A673 (cell line): ENCODE measurements at regions not wholly inside any gene's neighbourhood (a gene's known extent, or its start where the extent isn't known, plus 50 kb on each side); places are given as distances from the start of the nearest gene placed in this dataset.
A peak's percentile ranks its signal among the peaks of the same experiment; 100 is the strongest.

Source experiments
- BruUV-seq: library from RNA; stranded (reverse); fragments of 400-500 nt; replicated peaks from 2 replicates; lab custom pipeline; 2021; lab: Mats Ljungman, UMichigan
- CTCF ChIA-PET: fragments of 300-600 bp; sonication (Branson Sonifier 250); formaldehyde crosslinking; loops from one replicate; lab custom pipeline; 2022; ENCODE audit warnings: antibody characterized with exemption; lab: Charles Lee
- POLR2A ChIA-PET: fragments of 300-600 bp; sonication (Branson Sonifier 250); formaldehyde crosslinking; loops from one replicate; lab custom pipeline; 2022; ENCODE audit warnings: antibody characterized with exemption; ENCODE audit not compliant: low non-redundant PET; lab: Charles Lee
- DNase-seq: peaks from one replicate; pipeline ENCODE4 v3.0.0-alpha.2; 2015; ENCODE audit warnings: low spot score
- H3K27ac ChIP-seq: fragments of 200-600 bp; sonication (generic); 2 replicates; pipeline ENCODE4 v1.5.1; 2016; ENCODE audit warnings: mixed run types, low read depth, mild to moderate bottlenecking, mixed read lengths, antibody characterized with exemption, low read length; ENCODE audit not compliant: poor library complexity, severe bottlenecking
- H3K27me3 ChIP-seq: fragments of 200-600 bp; sonication (generic); replicated peaks from 2 replicates; pipeline ENCODE4 v1.6.1; 2017; ENCODE audit warnings: mixed run types, low read depth, mild to moderate bottlenecking, mixed read lengths, antibody characterized with exemption, low read length; ENCODE audit not compliant: insufficient read depth, poor library complexity
- H3K36me3 ChIP-seq: fragments of 200-600 bp; sonication (generic); 2 replicates; pipeline ENCODE4 v1.6.1; 2016; ENCODE audit warnings: mixed run types, mild to moderate bottlenecking, mixed read lengths, antibody characterized with exemption, low read length; ENCODE audit not compliant: insufficient read depth, poor library complexity, severe bottlenecking
- H3K4me1 ChIP-seq: fragments of 200-600 bp; sonication (generic); 2 replicates; pipeline ENCODE4 v1.6.1; 2017; ENCODE audit warnings: mixed run types, mild to moderate bottlenecking, mixed read lengths, antibody characterized with exemption, low read length; ENCODE audit not compliant: insufficient read depth, poor library complexity, severe bottlenecking
- H3K4me3 ChIP-seq: fragments of 200-600 bp; sonication (generic); 2 replicates; pipeline ENCODE4 v1.5.1; 2016; ENCODE audit warnings: low read depth, mixed run types, mild to moderate bottlenecking, mixed read lengths, low read length; ENCODE audit not compliant: poor library complexity, severe bottlenecking
- H3K9me3 ChIP-seq: fragments of 200-600 bp; sonication (generic); 2 replicates; pipeline ENCODE4 v1.6.1; 2016; ENCODE audit warnings: mixed run types, low read depth, mild to moderate bottlenecking, mixed read lengths, antibody characterized with exemption, low read length; ENCODE audit not compliant: poor library complexity, severe bottlenecking
- CTCF ChIP-seq: fragments of 300-800, 200-600 bp; sonication (generic); conservative IDR thresholded peaks from 2 replicates; pipeline ENCODE4 v1.5.1; 2017; ENCODE audit warnings: low read depth, mild to moderate bottlenecking, antibody characterized with exemption, low read length, moderate library complexity, mixed read lengths
- EZH2 ChIP-seq: fragments of 200-600 bp; sonication (generic); IDR thresholded peaks from 2 replicates; pipeline ENCODE4 v1.6.1; 2017; ENCODE audit warnings: borderline replicate concordance, low read depth, mild to moderate bottlenecking, mixed read lengths, antibody characterized with exemption, low read length; ENCODE audit not compliant: poor library complexity, severe bottlenecking
- intact Hi-C: fragments of 100-400 bp; cut with micrococcal nuclease; formaldehyde crosslinking; loops from one replicate; pipeline ENCODE4 v1.10.0; 2022; ENCODE audit not compliant: unreplicated experiment

- Histone ChIP-seq H3K27ac (no peak overlapping the region), H3K4me1 (no peaks in the 10 kb centered on the region), H3K27me3 (no peaks in the 10 kb centered on the region), H3K36me3 (no peaks in the 10 kb centered on the region), H3K4me3 (no peak overlapping the region), H3K9me3 (no peaks in the 10 kb centered on the region)
- DNase-seq = no peak
- no peak for TF ChIP-seq CTCF
- TF ChIP-seq EZH2 = no peak
- no TSS peak for BruUV-seq
- POLR2A ChIA-PET = no interaction called here
- intact Hi-C loops = no loop called here
- CTCF ChIA-PET = no interaction called here
Measured at GRCh38 chr2:6721395-6721794, 144.3 kb downstream of the CMPK2 start.

- DNase-seq = no peak
- no peaks in the 10 kb centered on the region for H3K9me3 ChIP-seq
- H3K27ac ChIP-seq = no peak overlapping the region
- ChIA-PET POLR2A (no interaction called here), CTCF (no interaction called here)
- H3K27me3 ChIP-seq = no peaks in the 10 kb centered on the region
- BruUV-seq = no TSS peak
- H3K4me3 ChIP-seq = no peak overlapping the region
- intact Hi-C loops = no loop called here
- H3K36me3 ChIP-seq = no peaks in the 10 kb centered on the region
- no peaks in the 10 kb centered on the region for H3K4me1 ChIP-seq
- TF ChIP-seq EZH2 (no peak), CTCF (no peak)
Measured at GRCh38 chr2:6722574-6722973, 143.1 kb downstream of the CMPK2 start.

GRCh38 chr2:6723865-6724604 lies 141.7 kb downstream of the CMPK2 start:
- BruUV-seq = no TSS peak
- TF ChIP-seq CTCF (no peak), EZH2 (no peak)
- Histone ChIP-seq H3K4me3 (no peak overlapping the region), H3K4me1 (no peaks in the 10 kb centered on the region), H3K36me3 (no peaks in the 10 kb centered on the region), H3K27me3 (no peaks in the 10 kb centered on the region), H3K27ac (no peak overlapping the region), H3K9me3 (no peaks in the 10 kb centered on the region)
- CTCF ChIA-PET = interaction anchor here (0.6 kb wide), 1 partner anchor 162 kb away, joined by 3 read pairs; no protein-coding TSS in a partner anchor
- intact Hi-C loops = no loop called here
- POLR2A ChIA-PET = no interaction called here
- peak; percentile 5 for DNase-seq
